KMS-11 (cell line): ENCODE measurements at regions not wholly inside any gene's neighbourhood (a gene's known extent, or its start where the extent isn't known, plus 50 kb on each side); places are given as distances from the start of the nearest gene placed in this dataset.

Experiments
- H2AFZ ChIP-seq: fragments of 200-600 bp; sonication (generic); 2 replicates; pipeline ENCODE4 v1.6.1; 2016; ENCODE audit warnings: antibody characterized with exemption, mixed run types, low read depth
- H3K27ac ChIP-seq: fragments of 200-600 bp; sonication (generic); 2 replicates; pipeline ENCODE4 v1.6.1; 2016; ENCODE audit warnings: mild to moderate bottlenecking, mixed run types
- H3K27me3 ChIP-seq: fragments of 200-600 bp; sonication (generic); 2 replicates; pipeline ENCODE4 v1.6.1; 2017; ENCODE audit warnings: mild to moderate bottlenecking, low read depth, mixed run types, moderate library complexity; ENCODE audit not compliant: insufficient read depth
- H3K36me3 ChIP-seq: fragments of 200-600 bp; sonication (generic); 2 replicates; pipeline ENCODE4 v1.6.1; 2017; ENCODE audit warnings: mild to moderate bottlenecking, mixed run types; ENCODE audit not compliant: insufficient read depth
- H3K4me1 ChIP-seq: fragments of 200-600 bp; sonication (generic); 2 replicates; pipeline ENCODE4 v1.6.1; 2016; ENCODE audit warnings: mild to moderate bottlenecking, low read depth, mixed run types; ENCODE audit not compliant: poor library complexity, severe bottlenecking
- H3K4me2 ChIP-seq: fragments of 200-600 bp; sonication (generic); 2 replicates; pipeline ENCODE4 v1.7.0; 2016; ENCODE audit warnings: mild to moderate bottlenecking, mixed run types
- H3K4me3 ChIP-seq: fragments of 200-600 bp; sonication (generic); IDR thresholded peaks from 2 replicates; pipeline ENCODE4 v1.6.1; 2017; ENCODE audit warnings: low read depth, low read length, mixed read lengths; ENCODE audit not compliant: insufficient read depth
- H3K79me2 ChIP-seq: fragments of 200-600 bp; sonication (generic); 2 replicates; pipeline ENCODE4 v1.6.1; 2016; ENCODE audit warnings: low read depth, mixed run types; ENCODE audit not compliant: insufficient read depth
- H3K9ac ChIP-seq: fragments of 200-600 bp; sonication (generic); 2 replicates; pipeline ENCODE4 v1.6.1; 2016; ENCODE audit warnings: mild to moderate bottlenecking, mixed run types
- H4K20me1 ChIP-seq: fragments of 200-600 bp; sonication (generic); 2 replicates; pipeline ENCODE4 v1.6.1; 2016; ENCODE audit warnings: mild to moderate bottlenecking, mixed run types; ENCODE audit not compliant: insufficient read depth
- CTCF ChIP-seq: fragments of 200-600 bp; sonication (generic); conservative IDR thresholded peaks from 2 replicates; pipeline ENCODE4 v1.6.1; 2017; ENCODE audit warnings: low read depth, mild to moderate bottlenecking, antibody characterized with exemption, low read length, moderate library complexity, mixed read lengths

DNA sequence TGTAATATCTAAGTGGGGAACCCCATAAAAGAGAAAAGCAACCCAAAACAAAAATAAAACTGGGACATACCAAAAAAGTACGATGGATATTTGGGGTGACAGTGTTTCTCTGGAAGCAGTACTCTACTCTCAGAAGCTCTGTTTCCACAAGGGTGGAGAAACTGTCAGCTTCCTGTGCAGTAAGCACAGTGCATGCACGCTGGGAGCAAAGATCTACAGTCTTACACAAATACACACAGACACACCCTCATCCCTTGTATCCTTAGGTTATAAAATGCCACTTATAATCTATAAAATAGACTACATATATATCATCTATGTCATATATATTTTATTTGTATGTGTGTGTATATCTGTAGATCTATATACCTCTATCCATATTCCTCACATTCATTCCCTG is 225.8 kb upstream of the SOX5 start:
- H3K79me2 ChIP-seq = no peaks in the 10 kb centered on the region
- H4K20me1 ChIP-seq = no peaks in the 10 kb centered on the region
- H3K4me3 ChIP-seq = no peak overlapping the region
- H3K4me2 ChIP-seq = no peak overlapping the region
- no peak for TF ChIP-seq CTCF
- no peaks in the 10 kb centered on the region for H3K27me3 ChIP-seq
- H3K9ac ChIP-seq = no peak overlapping the region
- no peak overlapping the region for H3K27ac ChIP-seq
- H3K36me3 ChIP-seq = no peaks in the 10 kb centered on the region
- H3K4me1 ChIP-seq = peaks cover 57% of the 10 kb centered on the region
- no peak overlapping the region for H2AFZ ChIP-seq

GRCh38 chr12:24173067-24173466 is 223.6 kb upstream of the SOX5 start:
- Histone ChIP-seq H3K27ac (no peak overlapping the region), H3K27me3 (no peaks in the 10 kb centered on the region), H3K4me1 (peaks cover 38% of the 10 kb centered on the region), H3K9ac (no peak overlapping the region), H4K20me1 (no peaks in the 10 kb centered on the region), H2AFZ (no peak overlapping the region), H3K79me2 (no peaks in the 10 kb centered on the region), H3K4me3 (no peak overlapping the region), H3K36me3 (no peaks in the 10 kb centered on the region), H3K4me2 (no peak overlapping the region)
- TF ChIP-seq CTCF = no peak

GRCh38 chr12:24172773-24173066 is 223.2 kb upstream of the SOX5 start:
- Histone ChIP-seq H3K27ac (no peak overlapping the region), H3K4me2 (no peak overlapping the region)
- no peak for TF ChIP-seq CTCF

GRCh38 chr12:24172031-24172772 is 222.7 kb upstream of the SOX5 start:
- no peak overlapping the region for H2AFZ ChIP-seq
- no peak overlapping the region for H3K4me3 ChIP-seq
- peaks cover 30% of the 10 kb centered on the region for H3K4me1 ChIP-seq
- no peaks in the 10 kb centered on the region for H4K20me1 ChIP-seq
- no peak for TF ChIP-seq CTCF
- H3K4me2 ChIP-seq = no peak overlapping the region
- H3K27ac ChIP-seq = no peak overlapping the region
- no peaks in the 10 kb centered on the region for H3K27me3 ChIP-seq
- H3K9ac ChIP-seq = no peak overlapping the region
- no peaks in the 10 kb centered on the region for H3K36me3 ChIP-seq
- H3K79me2 ChIP-seq = no peaks in the 10 kb centered on the region

More at GRCh38 chr12:24172773-24173066, 223.2 kb upstream of the SOX5 start:
- Histone ChIP-seq H3K4me3 (no peak overlapping the region), H3K9ac (no peak overlapping the region), H3K27me3 (no peaks in the 10 kb centered on the region), H4K20me1 (no peaks in the 10 kb centered on the region), H3K79me2 (no peaks in the 10 kb centered on the region), H2AFZ (no peak overlapping the region), H3K4me1 (peaks cover 35% of the 10 kb centered on the region), H3K36me3 (no peaks in the 10 kb centered on the region)
